GM12873 (cell line): ENCODE measurements at regions not wholly inside any gene's neighbourhood (a gene's known extent, or its start where the extent isn't known, plus 50 kb on each side); places are given as distances from the start of the nearest gene placed in this dataset.

Experiments
- CTCF ChIP-seq: IDR thresholded peaks from 2 replicates; pipeline ENCODE4 v1.5.1; 2012; ENCODE audit warnings: low read depth, mild to moderate bottlenecking, moderate library complexity, low read length, control low read depth; ENCODE audit not compliant: insufficient read depth; ENCODE audit errors: missing control alignments

- TF ChIP-seq CTCF = no peak
These were observed 330.5 kb upstream of the KCNMB2 start for GRCh38 chr3:178205740-178206139.

- no peak for TF ChIP-seq CTCF
These were observed 329.7 kb upstream of the KCNMB2 start for GRCh38 chr3:178206521-178206920.

GRCh38 chr3:178217479-178217878, 318.8 kb upstream of the KCNMB2 start:
- no peak for TF ChIP-seq CTCF

- no peak for TF ChIP-seq CTCF
These were observed 318.0 kb upstream of the KCNMB2 start for GRCh38 chr3:178218231-178218630.

GRCh38 chr3:178223876-178224275, 312.4 kb upstream of the KCNMB2 start:
- no peak for TF ChIP-seq CTCF

- no peak for TF ChIP-seq CTCF
These were observed 310.1 kb upstream of the KCNMB2 start for GRCh38 chr3:178226094-178226493.

GRCh38 chr3:178231645-178232044, 304.6 kb upstream of the KCNMB2 start:
- no peak for TF ChIP-seq CTCF
